Mesodermal cell (in vitro differentiated cells): ENCODE measurements at regions not wholly inside any gene's neighbourhood (a gene's known extent, or its start where the extent isn't known, plus 50 kb on each side); places are given as distances from the start of the nearest gene placed in this dataset.

Experiments
- H3K27ac ChIP-seq: 2 replicates; pipeline ENCODE4 v1.7.0; 2013; ENCODE audit warnings: mild to moderate bottlenecking, low read depth, low read length, moderate library complexity; ENCODE audit not compliant: severe bottlenecking
- H3K36me3 ChIP-seq: 2 replicates; pipeline ENCODE4 v1.7.1; 2013; ENCODE audit warnings: mild to moderate bottlenecking, low read length, moderate library complexity; ENCODE audit not compliant: control insufficient read depth, insufficient read depth
- H3K4me1 ChIP-seq: one replicate; pipeline ENCODE4 v1.7.1; 2013; ENCODE audit warnings: mild to moderate bottlenecking, low read length; ENCODE audit not compliant: insufficient read depth, control insufficient read depth, poor library complexity, severe bottlenecking
- H3K4me3 ChIP-seq: 2 replicates; pipeline ENCODE4 v1.7.0; 2013; ENCODE audit warnings: low read length, control low read depth, mild to moderate bottlenecking; ENCODE audit not compliant: insufficient read depth, poor library complexity, severe bottlenecking; ENCODE audit errors: extremely low read depth
- H3K9me3 ChIP-seq: 2 replicates; pipeline ENCODE4 v1.7.1; 2013; ENCODE audit warnings: mild to moderate bottlenecking, low read length, moderate library complexity; ENCODE audit not compliant: control insufficient read depth
- WGBS, 2 experiments: methylation state at CpG; one replicate each; pipeline ENCODE4 v1.1.5; 2013; ENCODE audit warnings: missing lambda C conversion rate in 2 of 2; ENCODE audit not compliant: insufficient coverage in 2 of 2; 5-methylcytosine and 5-hydroxymethylcytosine counted together

DNA sequence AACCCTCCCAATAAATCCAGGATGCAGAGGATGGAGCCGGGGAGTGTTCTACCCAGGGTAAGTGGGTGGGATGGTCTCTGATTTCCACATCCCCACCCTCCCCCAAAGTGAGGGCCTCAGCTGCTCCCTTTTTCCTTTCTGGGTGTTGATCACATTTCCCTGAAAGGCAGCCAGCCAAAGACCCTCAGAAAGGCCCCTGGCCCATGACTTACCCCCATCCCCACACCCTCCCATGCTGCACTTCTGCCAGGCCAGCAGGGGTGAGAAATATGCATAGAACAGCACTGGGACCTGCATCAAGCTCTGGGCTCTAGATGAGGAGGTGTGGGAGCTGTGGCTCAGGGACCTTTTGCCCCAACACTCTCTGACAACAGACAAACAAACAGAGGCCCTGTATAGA lies 927.3 kb upstream of the ZNF722 start:
- Histone ChIP-seq H3K27ac (no peak overlapping the region), H3K4me1 (no peaks in the 10 kb centered on the region), H3K4me3 (no peak overlapping the region), H3K36me3 (no peaks in the 10 kb centered on the region), H3K9me3 (peaks cover 62% of the 10 kb centered on the region)
- WGBS, 2 experiments, result no CpG with 5 or more reads among the region's 1 CpG

DNA sequence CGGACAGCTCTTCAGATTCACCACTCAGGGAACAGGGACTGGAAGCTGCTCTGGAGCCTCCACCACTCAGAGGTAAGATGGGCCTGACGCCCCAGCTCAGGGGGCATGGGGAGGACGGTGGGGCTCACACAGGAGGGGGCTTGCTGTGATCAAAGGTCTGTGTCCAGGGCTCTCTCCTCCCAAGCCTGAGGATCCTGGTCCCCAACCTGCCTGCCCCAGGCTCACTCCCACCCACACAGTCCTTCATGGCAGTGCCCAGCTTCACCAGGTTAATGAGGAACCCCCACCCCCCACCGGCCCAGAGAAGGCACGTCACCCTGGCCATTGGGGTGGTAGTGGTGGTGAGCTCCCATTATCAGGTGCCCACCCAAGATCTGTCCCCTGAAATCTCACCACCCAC lies 926.7 kb upstream of the ZNF722 start:
- Histone ChIP-seq H3K9me3 (peaks cover 65% of the 10 kb centered on the region), H3K27ac (no peak overlapping the region), H3K4me3 (no peak overlapping the region), H3K4me1 (no peaks in the 10 kb centered on the region), H3K36me3 (no peaks in the 10 kb centered on the region)
- WGBS, 2 experiments, result 40 to 80% methylated on average over 1 of the region's 5 CpGs

- WGBS, 2 experiments, result 57 to 61% methylated on average over 2 to 5 of the region's 5 CpGs
- Histone ChIP-seq H3K27ac (no peak overlapping the region), H3K9me3 (peaks cover 65% of the 10 kb centered on the region), H3K4me1 (no peaks in the 10 kb centered on the region), H3K4me3 (no peak overlapping the region), H3K36me3 (no peaks in the 10 kb centered on the region)
Measured at GRCh38 chr7:63072806-63073205, 925.8 kb upstream of the ZNF722 start.

DNA sequence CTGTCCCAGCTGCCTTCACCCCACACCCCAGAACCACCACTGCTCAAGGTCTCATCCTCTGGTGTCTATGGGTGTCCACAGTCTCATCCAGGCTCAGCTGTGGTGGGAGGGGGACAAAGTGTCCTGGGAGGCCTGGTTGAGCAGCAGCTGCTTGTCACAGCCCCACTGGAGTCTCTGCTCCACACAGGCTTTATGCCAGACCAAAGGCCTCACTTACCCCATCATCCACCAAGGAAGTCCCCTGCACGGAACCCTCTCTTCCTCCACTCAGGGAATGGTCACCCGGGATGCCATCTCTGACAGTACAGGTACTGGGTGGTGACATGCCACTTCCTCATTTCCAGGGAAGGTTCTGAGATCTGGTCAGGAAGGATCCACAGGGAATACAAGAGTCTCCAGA lies 925.4 kb upstream of the ZNF722 start:
- peaks cover 69% of the 10 kb centered on the region for H3K9me3 ChIP-seq
- WGBS, 2 experiments, result 94% methylated on average over 2 of the region's 2 CpGs; no CpG with 5 or more reads in 1 of the 2 experiments
- no peak overlapping the region for H3K27ac ChIP-seq
- H3K4me3 ChIP-seq, result no peak overlapping the region
- no peaks in the 10 kb centered on the region for H3K4me1 ChIP-seq
- H3K36me3 ChIP-seq, result no peaks in the 10 kb centered on the region

- Histone ChIP-seq H3K4me1 (no peaks in the 10 kb centered on the region), H3K4me3 (no peak overlapping the region), H3K36me3 (no peaks in the 10 kb centered on the region), H3K27ac (no peak overlapping the region), H3K9me3 (peaks cover 74% of the 10 kb centered on the region)
- WGBS, 2 experiments, result 40% methylated on average over 1 of the region's 1 CpG; no CpG with 5 or more reads in 1 of the 2 experiments
Measured at GRCh38 chr7:63073736-63074135, 924.9 kb upstream of the ZNF722 start.

GRCh38 chr7:63077841-63078240 lies 920.8 kb upstream of the ZNF722 start:
- no peak overlapping the region for H3K27ac ChIP-seq
- peaks cover 78% of the 10 kb centered on the region for H3K9me3 ChIP-seq
- no peaks in the 10 kb centered on the region for H3K4me1 ChIP-seq
- H3K36me3 ChIP-seq, result no peaks in the 10 kb centered on the region
- WGBS, 2 experiments, result 35 to 50% methylated on average over 3 to 4 of the region's 4 CpGs
- no peak overlapping the region for H3K4me3 ChIP-seq

DNA sequence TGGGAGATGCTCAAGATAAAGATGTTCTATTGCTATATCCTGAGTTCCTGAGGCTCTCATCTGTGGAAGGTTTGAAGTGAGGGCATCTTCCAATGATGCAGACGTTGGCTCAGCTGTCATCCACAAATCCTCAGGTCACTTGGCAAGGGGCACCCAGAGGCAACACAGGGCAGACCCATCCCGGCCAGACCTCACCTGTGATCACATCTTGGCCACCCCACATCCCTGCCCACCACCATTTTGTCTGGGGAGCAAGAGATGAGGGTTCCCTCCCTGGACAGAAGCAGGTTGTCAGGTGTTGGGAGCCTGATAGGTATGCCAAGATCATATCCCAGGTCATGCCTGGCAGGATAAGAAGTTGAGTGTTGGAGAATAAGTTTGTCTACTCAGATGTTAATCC lies 918.2 kb upstream of the ZNF722 start:
- H3K36me3 ChIP-seq, result no peaks in the 10 kb centered on the region
- no peaks in the 10 kb centered on the region for H3K4me1 ChIP-seq
- no peak overlapping the region for H3K4me3 ChIP-seq
- no peak overlapping the region for H3K27ac ChIP-seq
- peaks cover 63% of the 10 kb centered on the region for H3K9me3 ChIP-seq
- WGBS, 2 experiments, result 22% methylated on average over 2 of the region's 2 CpGs; no CpG with 5 or more reads in 1 of the 2 experiments

GRCh38 chr7:63080831-63081230 lies 917.8 kb upstream of the ZNF722 start:
- no peaks in the 10 kb centered on the region for H3K4me1 ChIP-seq
- H3K9me3 ChIP-seq, result peaks cover 61% of the 10 kb centered on the region
- H3K36me3 ChIP-seq, result no peaks in the 10 kb centered on the region
- 0% methylated on average over 1 of the region's 4 CpGs for WGBS, 2 experiments
- no peak overlapping the region for H3K27ac ChIP-seq
- no peak overlapping the region for H3K4me3 ChIP-seq

DNA sequence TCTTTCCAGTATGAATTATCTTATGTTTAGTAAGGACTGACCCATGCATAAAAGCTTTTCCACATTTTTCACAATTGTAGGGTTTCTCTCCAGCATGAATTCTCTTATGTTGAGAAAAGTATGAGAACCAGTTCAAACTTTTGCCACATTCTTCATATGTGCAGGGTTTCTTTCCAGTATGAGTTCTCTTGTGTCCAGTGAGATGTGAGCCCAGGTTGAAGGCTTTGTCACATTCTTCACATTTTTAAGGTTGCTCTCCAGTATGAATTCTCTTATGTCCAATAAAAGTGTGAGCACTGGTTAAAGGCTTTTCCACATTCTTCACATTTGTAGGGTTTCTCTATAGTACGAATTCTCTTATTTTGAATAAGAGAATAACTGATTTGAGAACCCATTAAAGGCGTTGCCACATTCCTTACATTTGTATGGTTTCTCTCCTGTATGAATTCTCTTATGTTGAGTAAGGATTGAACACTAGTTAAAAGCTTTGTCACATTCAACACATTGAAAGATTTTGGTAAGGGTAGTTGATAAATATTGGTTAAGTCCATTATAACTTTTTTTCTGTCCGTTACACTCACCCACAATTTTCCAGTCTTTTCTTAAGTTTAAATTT lies 911.0 kb upstream of the ZNF722 start:
- Histone ChIP-seq H3K27ac (no peak overlapping the region), H3K9me3 (peaks cover 51% of the 10 kb centered on the region), H3K4me1 (no peaks in the 10 kb centered on the region), H3K4me3 (no peak overlapping the region), H3K36me3 (no peaks in the 10 kb centered on the region)
- whole genome bisulfite sequencing, 2 experiments, result no CpG with 5 or more reads among the region's 3 CpGs

DNA sequence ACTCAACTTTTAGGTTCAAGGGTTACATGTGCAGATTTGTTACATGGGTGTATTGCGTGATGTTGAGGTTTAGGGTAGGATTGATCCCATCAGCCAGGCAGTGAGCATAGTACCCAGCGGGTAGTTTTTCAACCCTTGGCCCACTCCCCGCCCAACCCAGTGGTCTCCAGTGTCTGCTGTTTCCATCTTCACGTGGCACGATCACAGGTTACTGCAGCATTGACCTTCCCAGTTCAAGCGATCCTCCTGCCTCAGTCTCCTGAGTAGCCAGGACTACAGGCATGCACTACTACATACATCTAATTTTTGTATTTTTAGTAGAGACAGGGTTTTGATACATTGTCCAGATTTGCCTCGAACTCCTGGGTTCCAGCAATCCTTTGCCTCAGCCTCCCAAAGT lies 905.7 kb upstream of the ZNF722 start:
- WGBS, 2 experiments, result 22 to 40% methylated on average over 1 to 5 of the region's 7 CpGs
- H3K36me3 ChIP-seq, result no peaks in the 10 kb centered on the region
- H3K27ac ChIP-seq, result no peak overlapping the region
- no peaks in the 10 kb centered on the region for H3K4me1 ChIP-seq
- no peak overlapping the region for H3K4me3 ChIP-seq
- H3K9me3 ChIP-seq, result peaks cover 50% of the 10 kb centered on the region

GRCh38 chr7:63093481-63093880 lies 905.2 kb upstream of the ZNF722 start:
- no peak overlapping the region for H3K27ac ChIP-seq
- H3K9me3 ChIP-seq, result peaks cover 50% of the 10 kb centered on the region
- no peak overlapping the region for H3K4me3 ChIP-seq
- 83% methylated on average over 1 of the region's 1 CpG; no CpG with 5 or more reads in 1 of the 2 experiments for WGBS, 2 experiments
- no peaks in the 10 kb centered on the region for H3K36me3 ChIP-seq
- no peaks in the 10 kb centered on the region for H3K4me1 ChIP-seq
